ENCODE measurements at regions not wholly inside any gene's neighbourhood (a gene's known extent, or its start where the extent isn't known, plus 50 kb on each side); places are given as distances from the start of the nearest gene placed in this dataset.

- TF ChIP-seq JUND (IDR thresholded peaks at IDR 0.05; ENCODE audit: low read depth), result no peak
- in situ Hi-C loops (cut with HindIII; ENCODE audit: low pct_unique_long_range_greater_than_20kb, low sequenced_read_pairs), result no loop called here
- no peak for DNase-seq (ENCODE audit: low read depth in 1 of 2, low spot score in 1 of 2)
Observed at GRCh38 chr6:113482771-113483170, 374.4 kb upstream of the MARCKS start.

GRCh38 chr6:113486199-113486598, 370.9 kb upstream of the MARCKS start:
- in situ Hi-C loops (cut with HindIII; ENCODE audit: low pct_unique_long_range_greater_than_20kb, low sequenced_read_pairs), result no loop called here

GRCh38 chr6:113487489-113488058, 369.6 kb upstream of the MARCKS start:
- no peak for TF ChIP-seq JUND (IDR thresholded peaks at IDR 0.05; ENCODE audit: low read depth)
- no peak for DNase-seq (ENCODE audit: low read depth in 1 of 2, low spot score in 1 of 2)
- in situ Hi-C loops (cut with HindIII; ENCODE audit: low pct_unique_long_range_greater_than_20kb, low sequenced_read_pairs), result no loop called here

More at GRCh38 chr6:113486199-113486598, 370.9 kb upstream of the MARCKS start:
- no peak for TF ChIP-seq JUND (IDR thresholded peaks at IDR 0.05; ENCODE audit: low read depth)
- no peak for DNase-seq (ENCODE audit: low read depth in 1 of 2, low spot score in 1 of 2)

GRCh38 chr6:113488061-113488460, 369.1 kb upstream of the MARCKS start:
- TF ChIP-seq JUND (IDR thresholded peaks at IDR 0.05; ENCODE audit: low read depth), result no peak
- peak in 1 of 2 experiments; percentile 46 for DNase-seq (ENCODE audit: low read depth in 1 of 2, low spot score in 1 of 2)
- in situ Hi-C loops (cut with HindIII; ENCODE audit: low pct_unique_long_range_greater_than_20kb, low sequenced_read_pairs), result no loop called here

GRCh38 chr6:113488812-113489685, 368.1 kb upstream of the MARCKS start:
- no peak for DNase-seq (ENCODE audit: low read depth in 1 of 2, low spot score in 1 of 2)

GRCh38 chr6:113489952-113490746, 367.0 kb upstream of the MARCKS start:
- peak; percentile 86 for TF ChIP-seq JUND (IDR thresholded peaks at IDR 0.05; ENCODE audit: low read depth)
- peak in 1 of 2 experiments; percentile 79 for DNase-seq (ENCODE audit: low read depth in 1 of 2, low spot score in 1 of 2)
- in situ Hi-C loops (cut with HindIII; ENCODE audit: low pct_unique_long_range_greater_than_20kb, low sequenced_read_pairs), result no loop called here

More at GRCh38 chr6:113488812-113489685, 368.1 kb upstream of the MARCKS start:
- in situ Hi-C loops (cut with HindIII; ENCODE audit: low pct_unique_long_range_greater_than_20kb, low sequenced_read_pairs), result no loop called here
- TF ChIP-seq JUND (IDR thresholded peaks at IDR 0.05; ENCODE audit: low read depth), result no peak

GRCh38 chr6:113491376-113491775, 365.8 kb upstream of the MARCKS start:
- peak in 1 of 2 experiments; percentile 33 for DNase-seq (ENCODE audit: low read depth in 1 of 2, low spot score in 1 of 2)
- in situ Hi-C loops (cut with HindIII; ENCODE audit: low pct_unique_long_range_greater_than_20kb, low sequenced_read_pairs), result no loop called here
- TF ChIP-seq JUND (IDR thresholded peaks at IDR 0.05; ENCODE audit: low read depth), result no peak

- TF ChIP-seq JUND (IDR thresholded peaks at IDR 0.05; ENCODE audit: low read depth), result no peak
- peak in 1 of 2 experiments; percentile 80 for DNase-seq (ENCODE audit: low read depth in 1 of 2, low spot score in 1 of 2)
- in situ Hi-C loops (cut with HindIII; ENCODE audit: low pct_unique_long_range_greater_than_20kb, low sequenced_read_pairs), result no loop called here
Observed at GRCh38 chr6:113493991-113494390, 363.2 kb upstream of the MARCKS start.

- in situ Hi-C loops (cut with HindIII; ENCODE audit: low pct_unique_long_range_greater_than_20kb, low sequenced_read_pairs), result no loop called here
- no peak for TF ChIP-seq JUND (IDR thresholded peaks at IDR 0.05; ENCODE audit: low read depth)
- no peak for DNase-seq (ENCODE audit: low read depth in 1 of 2, low spot score in 1 of 2)
Observed at GRCh38 chr6:113495521-113495920, 361.6 kb upstream of the MARCKS start.

- DNase-seq (ENCODE audit: low read depth in 1 of 2, low spot score in 1 of 2), result no peak
- in situ Hi-C loops (cut with HindIII; ENCODE audit: low pct_unique_long_range_greater_than_20kb, low sequenced_read_pairs), result no loop called here
- no peak for TF ChIP-seq JUND (IDR thresholded peaks at IDR 0.05; ENCODE audit: low read depth)
Observed at GRCh38 chr6:113496166-113496565, 361.0 kb upstream of the MARCKS start.

GRCh38 chr6:113500221-113500620, 356.9 kb upstream of the MARCKS start:
- no peak for DNase-seq (ENCODE audit: low read depth in 1 of 2, low spot score in 1 of 2)
- TF ChIP-seq JUND (IDR thresholded peaks at IDR 0.05; ENCODE audit: low read depth), result no peak
- in situ Hi-C loops (cut with HindIII; ENCODE audit: low pct_unique_long_range_greater_than_20kb, low sequenced_read_pairs), result no loop called here

- in situ Hi-C loops (cut with HindIII; ENCODE audit: low pct_unique_long_range_greater_than_20kb, low sequenced_read_pairs), result no loop called here
- no peak for DNase-seq (ENCODE audit: low read depth in 1 of 2, low spot score in 1 of 2)
Observed at GRCh38 chr6:113505084-113505699, 352.0 kb upstream of the MARCKS start.

More at GRCh38 chr6:113505084-113505699, 352.0 kb upstream of the MARCKS start:
- no peak for TF ChIP-seq JUND (IDR thresholded peaks at IDR 0.05; ENCODE audit: low read depth)
